Panc1 (cell line): ENCODE measurements at regions not wholly inside any gene's neighbourhood (a gene's known extent, or its start where the extent isn't known, plus 50 kb on each side); places are given as distances from the start of the nearest gene placed in this dataset.

Experiments used
- ATAC-seq: fragments of 200-7000 bp; cut with Tn5 transposase; 2 replicates; pipeline ENCODE4 v1.9.1; 2020; ENCODE audit warnings: mild to moderate bottlenecking, moderate library complexity
- BruUV-seq: library from RNA; stranded (reverse); fragments of 400-500 nt; replicated peaks from 2 replicates; lab custom pipeline; 2021; lab: Mats Ljungman, UMichigan
- CTCF ChIA-PET: fragments of 300-600 bp; sonication (Branson Sonifier 250); formaldehyde crosslinking; loops from one replicate; lab custom pipeline; 2022; ENCODE audit warnings: antibody characterized with exemption; lab: Charles Lee
- POLR2A ChIA-PET: fragments of 300-600 bp; sonication (Branson Sonifier 250); formaldehyde crosslinking; loops from one replicate; lab custom pipeline; 2022; ENCODE audit warnings: antibody characterized with exemption; lab: Charles Lee
- DNase-seq: peaks from one replicate; pipeline ENCODE4 v3.0.0-alpha.2; 2010; ENCODE audit warnings: low read depth, low spot score
- H3K27ac ChIP-seq: 2 replicates; pipeline ENCODE4 v1.5.1; 2011; ENCODE audit warnings: mild to moderate bottlenecking, low read length, inconsistent platforms
- H3K27me3 ChIP-seq: fragments of 200-500 bp; sonication (Bioruptor generic); 2 replicates; pipeline ENCODE4 v1.6.0; 2014; ENCODE audit warnings: low read length, inconsistent platforms; ENCODE audit not compliant: control insufficient read depth, insufficient read depth
- H3K36me3 ChIP-seq: fragments of 200-500 bp; sonication (Bioruptor generic); 2 replicates; pipeline ENCODE4 v1.5.1; 2014; ENCODE audit warnings: inconsistent platforms, mild to moderate bottlenecking, low read length, moderate library complexity; ENCODE audit not compliant: control insufficient read depth, insufficient read depth
- H3K4me1 ChIP-seq: 2 replicates; pipeline ENCODE4 v1.5.1; 2011; ENCODE audit warnings: inconsistent platforms, mild to moderate bottlenecking, low read length, moderate library complexity; ENCODE audit not compliant: control insufficient read depth, insufficient read depth
- H3K4me3 ChIP-seq, 2 experiments: 2 replicates each; pipeline ENCODE4 v1.5.1; 2011 to 2012; ENCODE audit warnings: low read depth in 2 of 2, low read length in 2 of 2, mild to moderate bottlenecking in 2 of 2, inconsistent platforms in 1 of 2, moderate library complexity in 1 of 2
- H3K9me3 ChIP-seq: fragments of 200-500 bp; sonication (Bioruptor generic); 2 replicates; pipeline ENCODE4 v1.5.1; 2014; ENCODE audit warnings: low read depth, mild to moderate bottlenecking, inconsistent platforms, low read length, moderate library complexity; ENCODE audit not compliant: control insufficient read depth, insufficient read depth
- POLR2AphosphoS5 ChIP-seq: IDR thresholded peaks from 2 replicates; pipeline ENCODE4 v1.6.1; 2012; ENCODE audit warnings: mild to moderate bottlenecking, low read depth, low read length, moderate library complexity
- REST ChIP-seq, 2 experiments: IDR thresholded peaks; 2 replicates each; pipeline ENCODE4 v1.6.1; 2011 to 2012; ENCODE audit warnings: low read depth in 2 of 2, control low read depth in 1 of 2, low read length in 1 of 2, mild to moderate bottlenecking in 1 of 2, moderate library complexity in 1 of 2; ENCODE audit not compliant: insufficient read depth in 1 of 2
- SIN3A ChIP-seq: IDR thresholded peaks from 2 replicates; pipeline ENCODE4 v1.6.1; 2012; ENCODE audit warnings: low read depth, mild to moderate bottlenecking, low read length, moderate library complexity, borderline replicate concordance; ENCODE audit not compliant: insufficient read depth
- TCF7L2 ChIP-seq: IDR thresholded peaks from 2 replicates; pipeline ENCODE4 v1.6.1; 2011; ENCODE audit warnings: mild to moderate bottlenecking, low read depth, low read length, inconsistent platforms
- in situ Hi-C: cut with HindIII; loops from 2 replicates; pipeline ENCODE4 v1.10.0; 2016; ENCODE audit warnings: low sequenced_read_pairs, low pct_unique_long_range_greater_than_20kb
- intact Hi-C: fragments of 100-400 bp; cut with micrococcal nuclease; formaldehyde crosslinking; loops from one replicate; pipeline ENCODE4 v1.10.0; 2022; ENCODE audit not compliant: unreplicated experiment

- Histone ChIP-seq H3K27me3 (peaks cover 15% of the 10 kb centered on the region), H3K27ac (no peak overlapping the region), H3K4me1 (no peaks in the 10 kb centered on the region), H3K36me3 (no peaks in the 10 kb centered on the region), H3K4me3 (no peak overlapping the region), H3K9me3 (no peaks in the 10 kb centered on the region)
- intact Hi-C loops (no loop called here), in situ Hi-C loops (no loop called here)
- TF ChIP-seq SIN3A, result no peak
- ATAC-seq, result no peak
- ChIA-PET POLR2A (no interaction called here), CTCF (no interaction called here)
- DNase-seq, result no peak
- no TSS peak for BruUV-seq
Observed at GRCh38 chr2:143942486-143942885, 577.4 kb downstream of the ZEB2 start.

- Histone ChIP-seq H3K9me3 (no peaks in the 10 kb centered on the region), H3K27me3 (peaks cover 22% of the 10 kb centered on the region), H3K27ac (no peak overlapping the region), H3K4me1 (no peaks in the 10 kb centered on the region), H3K36me3 (no peaks in the 10 kb centered on the region), H3K4me3 (no peak overlapping the region)
- no peak for ATAC-seq
- DNase-seq, result no peak
- in situ Hi-C loops, result no loop called here
- no peak for TF ChIP-seq TCF7L2
- TF ChIP-seq POLR2AphosphoS5, result no peak
- CTCF ChIA-PET, result no interaction called here
- POLR2A ChIA-PET, result no interaction called here
- BruUV-seq, result no TSS peak
- intact Hi-C loops, result no loop called here
Observed at GRCh38 chr2:143940720-143941119, 579.2 kb downstream of the ZEB2 start.

GRCh38 chr2:143939626-143940330, 580.1 kb downstream of the ZEB2 start:
- CTCF ChIA-PET, result no interaction called here
- no peak for ATAC-seq

More at GRCh38 chr2:143939626-143940330, 580.1 kb downstream of the ZEB2 start:
- BruUV-seq, result no TSS peak
- no peak overlapping the region for H3K27ac ChIP-seq
- POLR2A ChIA-PET, result no interaction called here
- peaks cover 24% of the 10 kb centered on the region for H3K27me3 ChIP-seq
- in situ Hi-C loops (no loop called here), intact Hi-C loops (no loop called here)
- H3K4me1 ChIP-seq, result no peaks in the 10 kb centered on the region
- TF ChIP-seq TCF7L2 (no peak), REST (IDR thresholded peaks at IDR 0.05; ENCODE audit: insufficient read depth in 1 of 2, low read depth in 2 of 2, low read length in 1 of 2) (no peak)
- H3K4me3 ChIP-seq, result no peak overlapping the region
- H3K36me3 ChIP-seq, result no peaks in the 10 kb centered on the region
- DNase-seq, result no peak
- H3K9me3 ChIP-seq, result no peaks in the 10 kb centered on the region
